Esophagus squamous epithelium (tissue), 4 donors: ENCODE measurements at regions not wholly inside any gene's neighbourhood (a gene's known extent, or its start where the extent isn't known, plus 50 kb on each side); places are given as distances from the start of the nearest gene placed in this dataset.

Experiments used
- CTCF ChIP-seq, 6 experiments: fragments of 450-650 bp in 4 of 6; fragments of 200-600 bp in 2 of 6; sonication (generic) in 2 of 6; IDR thresholded peaks; one replicate each; pipeline ENCODE4 v1.5.1; 2016 to 2019; ENCODE audit warnings: antibody characterized with exemption in 6 of 6, mild to moderate bottlenecking in 4 of 6, moderate library complexity in 4 of 6
- POLR2A ChIP-seq, 4 donors: fragments of 450-650 bp; IDR thresholded peaks; one replicate each; pipeline ENCODE4 v1.6.1; 2017; ENCODE audit warnings: antibody characterized with exemption in 4 of 4, mild to moderate bottlenecking in 4 of 4, moderate library complexity in 3 of 4

- TF ChIP-seq CTCF (IDR thresholded peaks at IDR 0.05) = no peak
- TF ChIP-seq POLR2A (IDR thresholded peaks at IDR 0.05) = no peak
These were observed 208.1 kb downstream of the VGLL3 start for GRCh38 chr3:86782866-86783265.
